Uterus (tissue), 2 donors: ENCODE measurements at regions not wholly inside any gene's neighbourhood (a gene's known extent, or its start where the extent isn't known, plus 50 kb on each side); places are given as distances from the start of the nearest gene placed in this dataset.

Experiments used
- POLR2A ChIP-seq, 2 donors: fragments of 450-650 bp; IDR thresholded peaks; one replicate each; pipeline ENCODE4 v1.6.1; 2016; ENCODE audit warnings: antibody characterized with exemption in 2 of 2, mild to moderate bottlenecking in 1 of 2, moderate library complexity in 1 of 2
- TF ChIP-seq, protein P1 (sequence below), 4 experiments: fragments of 200-600 bp in 2 of 4; fragments of 450-650 bp in 2 of 4; sonication (generic) in 2 of 4; IDR thresholded peaks; one replicate each; pipeline ENCODE4 v1.5.1; 2016 to 2019; ENCODE audit warnings: antibody characterized with exemption in 4 of 4, mild to moderate bottlenecking in 2 of 4, moderate library complexity in 1 of 4

DNA sequence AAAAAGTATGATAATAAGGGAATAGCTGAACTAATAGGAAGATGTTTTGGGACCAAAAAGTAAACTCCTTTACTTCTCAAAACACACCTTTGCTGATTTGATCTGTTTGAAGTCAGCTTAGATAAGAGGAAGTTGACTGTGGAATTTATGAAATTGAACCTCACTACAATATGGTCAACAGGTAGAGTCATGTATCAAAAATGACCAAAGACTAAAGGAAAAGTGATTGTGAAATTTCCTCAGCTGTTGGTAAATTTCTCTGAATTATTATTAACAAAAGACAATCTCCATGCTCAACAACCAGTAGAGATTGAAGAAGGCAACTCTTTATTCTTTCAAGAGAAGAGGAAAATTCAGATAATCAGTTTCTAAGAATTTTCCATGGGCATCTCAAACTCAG lies 826.5 kb downstream of the KCNA4 start:
- no peak for TF ChIP-seq POLR2A (IDR thresholded peaks at IDR 0.05)
- TF ChIP-seq, protein P1, sequence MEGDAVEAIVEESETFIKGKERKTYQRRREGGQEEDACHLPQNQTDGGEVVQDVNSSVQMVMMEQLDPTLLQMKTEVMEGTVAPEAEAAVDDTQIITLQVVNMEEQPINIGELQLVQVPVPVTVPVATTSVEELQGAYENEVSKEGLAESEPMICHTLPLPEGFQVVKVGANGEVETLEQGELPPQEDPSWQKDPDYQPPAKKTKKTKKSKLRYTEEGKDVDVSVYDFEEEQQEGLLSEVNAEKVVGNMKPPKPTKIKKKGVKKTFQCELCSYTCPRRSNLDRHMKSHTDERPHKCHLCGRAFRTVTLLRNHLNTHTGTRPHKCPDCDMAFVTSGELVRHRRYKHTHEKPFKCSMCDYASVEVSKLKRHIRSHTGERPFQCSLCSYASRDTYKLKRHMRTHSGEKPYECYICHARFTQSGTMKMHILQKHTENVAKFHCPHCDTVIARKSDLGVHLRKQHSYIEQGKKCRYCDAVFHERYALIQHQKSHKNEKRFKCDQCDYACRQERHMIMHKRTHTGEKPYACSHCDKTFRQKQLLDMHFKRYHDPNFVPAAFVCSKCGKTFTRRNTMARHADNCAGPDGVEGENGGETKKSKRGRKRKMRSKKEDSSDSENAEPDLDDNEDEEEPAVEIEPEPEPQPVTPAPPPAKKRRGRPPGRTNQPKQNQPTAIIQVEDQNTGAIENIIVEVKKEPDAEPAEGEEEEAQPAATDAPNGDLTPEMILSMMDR (IDR thresholded peaks at IDR 0.05) = no peak
